ENCODE measurements at regions not wholly inside any gene's neighbourhood (a gene's known extent, or its start where the extent isn't known, plus 50 kb on each side); places are given as distances from the start of the nearest gene placed in this dataset.

DNA sequence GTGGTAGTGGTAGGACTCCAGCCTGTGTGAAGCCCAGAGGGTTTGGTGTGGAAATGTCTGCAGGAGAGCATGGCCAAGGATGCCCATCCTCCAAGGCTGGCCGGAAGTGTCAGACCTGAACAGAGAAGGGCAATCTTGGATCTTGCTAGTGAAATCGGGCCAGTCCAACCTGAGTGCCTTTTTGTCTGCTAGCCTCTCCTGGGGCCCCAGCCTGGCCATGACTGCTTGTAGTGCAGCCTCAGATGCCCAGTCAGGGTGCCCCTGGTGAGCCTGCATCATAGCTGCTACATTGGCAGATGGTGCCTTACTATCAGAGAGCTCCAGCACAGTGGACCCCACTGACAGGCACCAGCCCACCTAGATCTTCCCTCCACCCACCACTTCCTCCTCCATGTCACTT is 99.3 kb upstream of the PCDH18 start:
- Histone ChIP-seq H3K23ac (ENCODE audit: low read depth, low read length) (no peak overlapping the region), H3K4ac (ENCODE audit: low read depth, low read length) (no peak overlapping the region), H4K20me1 (ENCODE audit: insufficient read depth, low read length) (no peaks in the 10 kb centered on the region), H2AK9ac (replicated peaks; ENCODE audit: low read depth, low read length, poor library complexity) (peak overlapping the region; percentile 59), H4K8ac (ENCODE audit: low read depth in 2 of 2, low read length in 2 of 2) (no peak overlapping the region), H2BK120ac (ENCODE audit: low read depth, low read length) (no peak overlapping the region), H3K9me3 (ENCODE audit: control insufficient read depth, insufficient read depth, low read length) (no peaks in the 10 kb centered on the region), H3K4me2 (ENCODE audit: low read depth, low read length) (no peak overlapping the region), H3K56ac (ENCODE audit: extremely low read depth, insufficient read depth, low read length) (no peak overlapping the region), H3K9me1 (ENCODE audit: insufficient read depth, low read length) (no peaks in the 10 kb centered on the region), H3K79me1 (ENCODE audit: low read depth in 1 of 2, low read length in 2 of 2) (no peaks in the 10 kb centered on the region), H2AFZ (replicated peaks; ENCODE audit: low read length, poor library complexity) (peak overlapping the region; percentile 47), H2BK5ac (ENCODE audit: low read depth, low read length, poor library complexity, severe bottlenecking) (no peak overlapping the region), H3K36me3 (ENCODE audit: control insufficient read depth, insufficient read depth, low read length) (no peaks in the 10 kb centered on the region), H2BK15ac (ENCODE audit: low read depth, low read length) (peak overlapping the region; percentile 58; the same call in 1 of the 3 replicates), H3K4me1 (ENCODE audit: control insufficient read depth, insufficient read depth, low read length) (peaks cover 5% of the 10 kb centered on the region; the same call in 1 of the 2 replicates), H3K18ac (ENCODE audit: low read depth, low read length) (no peak overlapping the region), H3K27ac (ENCODE audit: insufficient read depth, low read length) (no peak overlapping the region), H3K27me3 (ENCODE audit: control insufficient read depth, insufficient read depth, low read length) (no peaks in the 10 kb centered on the region), H3K14ac (replicated peaks; ENCODE audit: low read depth, low read length) (no peak overlapping the region), H2BK20ac (ENCODE audit: low read depth, low read length) (no peak overlapping the region), H2AK5ac (ENCODE audit: low read depth, low read length) (peak overlapping the region; percentile 70), H3K4me3 (ENCODE audit: insufficient read depth, low read depth, low read length) (no peak overlapping the region), H4K5ac (ENCODE audit: low read depth, low read length) (no peak overlapping the region), H3K9ac (ENCODE audit: low read depth, low read length) (no peak overlapping the region), H4K91ac (ENCODE audit: insufficient read depth, low read depth, low read length) (peak overlapping the region; percentile 61)
- TF ChIP-seq MXI1 (IDR thresholded peaks at IDR 0.05; ENCODE audit: borderline replicate concordance, low read depth, low read length): no peak
- no peak for TF ChIP-seq CHD1 (IDR thresholded peaks at IDR 0.05; ENCODE audit: low read depth, low read length)
- no peak for TF ChIP-seq POLR2A (IDR thresholded peaks at IDR 0.05; ENCODE audit: low read depth, low read length)
- no peak for TF ChIP-seq BHLHE40 (IDR thresholded peaks at IDR 0.05; ENCODE audit: low read depth, low read length)
- TF ChIP-seq NFE2L2 (IDR thresholded peaks at IDR 0.05; ENCODE audit: low read depth, low read length): no peak
- no peak for TF ChIP-seq MAFK (IDR thresholded peaks at IDR 0.05; ENCODE audit: low read depth, low read length)
- TF ChIP-seq, protein P1, sequence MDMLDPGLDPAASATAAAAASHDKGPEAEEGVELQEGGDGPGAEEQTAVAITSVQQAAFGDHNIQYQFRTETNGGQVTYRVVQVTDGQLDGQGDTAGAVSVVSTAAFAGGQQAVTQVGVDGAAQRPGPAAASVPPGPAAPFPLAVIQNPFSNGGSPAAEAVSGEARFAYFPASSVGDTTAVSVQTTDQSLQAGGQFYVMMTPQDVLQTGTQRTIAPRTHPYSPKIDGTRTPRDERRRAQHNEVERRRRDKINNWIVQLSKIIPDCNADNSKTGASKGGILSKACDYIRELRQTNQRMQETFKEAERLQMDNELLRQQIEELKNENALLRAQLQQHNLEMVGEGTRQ (IDR thresholded peaks at IDR 0.05; ENCODE audit: low read depth, low read length): no peak
- TF ChIP-seq, protein P2, sequence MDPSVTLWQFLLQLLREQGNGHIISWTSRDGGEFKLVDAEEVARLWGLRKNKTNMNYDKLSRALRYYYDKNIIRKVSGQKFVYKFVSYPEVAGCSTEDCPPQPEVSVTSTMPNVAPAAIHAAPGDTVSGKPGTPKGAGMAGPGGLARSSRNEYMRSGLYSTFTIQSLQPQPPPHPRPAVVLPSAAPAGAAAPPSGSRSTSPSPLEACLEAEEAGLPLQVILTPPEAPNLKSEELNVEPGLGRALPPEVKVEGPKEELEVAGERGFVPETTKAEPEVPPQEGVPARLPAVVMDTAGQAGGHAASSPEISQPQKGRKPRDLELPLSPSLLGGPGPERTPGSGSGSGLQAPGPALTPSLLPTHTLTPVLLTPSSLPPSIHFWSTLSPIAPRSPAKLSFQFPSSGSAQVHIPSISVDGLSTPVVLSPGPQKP (IDR thresholded peaks at IDR 0.05; ENCODE audit: borderline replicate concordance, low read depth, low read length): no peak
- TF ChIP-seq, protein P3, sequence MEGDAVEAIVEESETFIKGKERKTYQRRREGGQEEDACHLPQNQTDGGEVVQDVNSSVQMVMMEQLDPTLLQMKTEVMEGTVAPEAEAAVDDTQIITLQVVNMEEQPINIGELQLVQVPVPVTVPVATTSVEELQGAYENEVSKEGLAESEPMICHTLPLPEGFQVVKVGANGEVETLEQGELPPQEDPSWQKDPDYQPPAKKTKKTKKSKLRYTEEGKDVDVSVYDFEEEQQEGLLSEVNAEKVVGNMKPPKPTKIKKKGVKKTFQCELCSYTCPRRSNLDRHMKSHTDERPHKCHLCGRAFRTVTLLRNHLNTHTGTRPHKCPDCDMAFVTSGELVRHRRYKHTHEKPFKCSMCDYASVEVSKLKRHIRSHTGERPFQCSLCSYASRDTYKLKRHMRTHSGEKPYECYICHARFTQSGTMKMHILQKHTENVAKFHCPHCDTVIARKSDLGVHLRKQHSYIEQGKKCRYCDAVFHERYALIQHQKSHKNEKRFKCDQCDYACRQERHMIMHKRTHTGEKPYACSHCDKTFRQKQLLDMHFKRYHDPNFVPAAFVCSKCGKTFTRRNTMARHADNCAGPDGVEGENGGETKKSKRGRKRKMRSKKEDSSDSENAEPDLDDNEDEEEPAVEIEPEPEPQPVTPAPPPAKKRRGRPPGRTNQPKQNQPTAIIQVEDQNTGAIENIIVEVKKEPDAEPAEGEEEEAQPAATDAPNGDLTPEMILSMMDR (conservative IDR thresholded peaks at IDR 0.05; ENCODE audit: low read depth, low read length): no peak
- no peak for TF ChIP-seq FOS (IDR thresholded peaks at IDR 0.05; ENCODE audit: low read depth, low read length)
- no peak for TF ChIP-seq SMC3 (IDR thresholded peaks at IDR 0.05; ENCODE audit: low read depth, low read length)
- TF ChIP-seq MAZ (IDR thresholded peaks at IDR 0.05; ENCODE audit: borderline replicate concordance, low read depth, low read length): no peak
- no peak for TF ChIP-seq CEBPB (IDR thresholded peaks at IDR 0.05; ENCODE audit: low read depth, low read length)
- TF ChIP-seq RAD21 (IDR thresholded peaks at IDR 0.05; ENCODE audit: low read length): no peak
- dilution Hi-C loops (cut with HindIII; ENCODE audit: low sequenced_read_pairs, unreplicated experiment) (no loop called here), in situ Hi-C loops (cut with MboI; ENCODE audit: low sequenced_read_pairs) (no loop called here), intact Hi-C loops (cut with micrococcal nuclease) (no loop called here)
- ATAC-seq (ENCODE audit: low read depth) (no peak), DNase-seq (no peak)
- POLR2A ChIA-PET (ENCODE audit: unreplicated experiment): no interaction called here
- no TSS peak for BruUV-seq (replicated peaks)
- 100% methylated on average over 1 of the region's 2 CpGs; no CpG with 5 or more reads in 1 of the 2 experiments for WGBS, 2 experiments (ENCODE audit: extremely low coverage in 2 of 2, insufficient read length in 1 of 2)
- CTCF ChIA-PET: no interaction called here

All from IMR-90 (cell line).